KG1 (cell line): ENCODE measurements at regions not wholly inside any gene's neighbourhood (a gene's known extent, or its start where the extent isn't known, plus 50 kb on each side); places are given as distances from the start of the nearest gene placed in this dataset.

Experiments
- DNase-seq: peaks from one replicate; lab custom pipeline; 2025; lab: John Stamatoyannopoulos, UW

DNA sequence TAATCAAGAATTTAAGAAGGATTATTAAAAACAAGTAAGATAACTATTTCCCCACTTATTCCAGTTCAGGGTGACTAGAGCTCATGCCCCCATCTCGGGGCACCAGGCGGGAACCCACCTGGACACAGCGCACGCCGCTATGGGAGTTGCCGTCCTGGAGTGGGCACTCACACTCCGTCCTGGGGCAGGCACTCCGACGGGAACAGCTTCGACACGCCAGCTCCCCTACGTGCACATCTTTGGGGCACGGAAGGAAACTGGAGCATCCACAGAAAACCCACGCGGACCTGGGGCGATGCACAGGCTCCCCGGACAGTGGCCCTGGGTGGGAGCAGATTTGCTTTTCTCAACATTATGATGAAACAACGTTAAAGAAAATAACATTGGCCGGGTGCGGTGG, 52.0 kb upstream of the GATA5 start:
- no peak for DNase-seq

DNA sequence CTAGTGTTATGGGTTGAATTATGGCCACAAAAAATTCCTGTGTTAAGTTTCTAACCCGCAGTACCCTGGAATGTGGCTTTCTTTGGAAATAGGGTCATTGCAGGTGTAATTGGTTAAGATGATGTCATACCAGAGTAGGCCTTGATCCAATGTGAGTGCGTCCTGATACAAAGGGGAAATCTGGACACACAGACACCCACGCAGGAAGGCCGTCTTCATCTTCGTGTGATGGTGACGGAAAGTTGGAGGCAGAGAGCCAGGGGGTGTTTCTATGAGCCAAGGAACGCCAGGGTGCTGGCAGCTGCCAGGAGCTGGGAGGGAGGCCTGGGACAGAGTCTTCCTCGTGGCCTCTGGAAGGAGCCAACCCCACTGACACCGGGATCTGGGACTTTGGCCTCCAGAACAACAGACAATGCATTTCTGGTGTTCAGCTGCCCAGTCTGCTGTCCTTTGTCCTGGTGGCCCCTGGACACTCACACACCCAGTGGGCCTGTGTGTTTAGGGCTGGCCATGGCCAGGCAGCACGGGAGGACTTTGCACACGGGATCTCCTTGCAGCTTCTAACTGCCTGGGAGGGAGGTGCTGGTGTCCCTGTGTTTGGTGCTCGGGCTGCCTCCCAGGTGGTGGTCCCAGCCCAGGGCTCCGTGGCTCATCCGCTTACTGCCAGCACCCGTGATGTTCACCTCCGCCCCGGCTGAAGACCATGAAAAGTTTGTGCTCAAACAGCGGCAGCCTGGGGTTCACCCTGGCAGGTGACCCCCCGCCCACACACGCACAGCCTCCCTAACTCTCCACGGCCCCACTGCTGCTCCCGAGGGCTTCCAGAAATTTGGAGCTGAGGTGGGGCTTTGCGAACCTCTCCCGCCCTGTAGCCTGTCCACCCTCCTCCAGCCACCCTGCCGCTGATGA, 53.4 kb upstream of the GATA5 start:
- no peak for DNase-seq

DNA sequence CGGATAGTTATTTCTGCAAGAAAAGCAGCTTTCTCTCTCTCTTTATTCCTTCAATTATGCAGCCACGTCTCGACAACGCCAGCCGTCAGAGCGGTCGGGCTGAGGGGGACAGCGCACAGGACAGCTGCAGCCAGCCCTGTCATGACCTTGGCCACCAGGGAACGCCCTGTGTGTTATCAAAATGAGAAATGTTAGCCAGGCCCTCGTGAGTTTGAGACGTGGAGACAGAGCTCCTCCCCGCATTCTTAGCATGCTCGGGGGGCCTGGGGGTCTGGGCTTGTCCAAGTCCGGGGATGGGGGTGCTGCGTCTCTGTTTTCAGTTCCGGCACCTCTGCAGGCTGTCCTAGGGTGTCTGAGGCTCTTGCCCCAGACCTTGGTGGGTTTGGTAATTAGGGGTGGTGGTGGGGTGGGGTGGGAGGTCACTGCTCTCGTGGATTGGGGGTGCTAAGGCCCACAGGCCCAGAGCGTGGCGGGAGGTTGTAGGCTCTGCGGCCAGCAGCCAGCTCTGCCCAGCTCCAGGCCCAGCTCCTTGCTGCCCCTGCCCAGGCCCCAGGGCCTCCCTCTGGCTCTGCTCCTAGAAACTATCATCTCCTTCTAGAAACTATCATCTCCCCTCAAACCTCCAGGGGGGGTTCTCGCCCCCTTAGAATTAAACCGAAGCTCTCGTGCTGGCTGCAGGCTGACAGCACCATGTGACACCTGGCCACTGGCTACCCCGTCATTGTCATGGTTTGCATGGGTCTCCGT, 54.3 kb upstream of the GATA5 start:
- DNase-seq = no peak

DNA sequence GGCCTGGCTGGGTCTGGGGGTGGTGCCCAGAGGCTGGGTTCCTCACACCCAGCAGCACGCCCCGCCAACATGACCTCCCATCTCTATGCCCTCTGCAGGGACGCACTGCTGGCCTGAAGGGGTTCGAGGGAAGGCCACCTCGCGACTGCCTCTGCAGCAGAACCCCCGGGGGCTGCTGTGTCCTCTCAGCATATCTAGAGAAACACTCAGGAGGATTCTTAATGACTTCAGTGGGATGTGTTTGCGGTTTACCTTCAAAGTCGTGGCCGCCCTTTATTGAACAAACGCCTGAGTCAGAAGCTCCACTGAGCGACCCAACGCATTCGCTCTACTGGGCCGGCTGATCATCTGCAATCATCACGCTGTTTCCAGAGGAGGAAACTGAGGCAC, 54.8 kb upstream of the GATA5 start:
- no peak for DNase-seq

DNA sequence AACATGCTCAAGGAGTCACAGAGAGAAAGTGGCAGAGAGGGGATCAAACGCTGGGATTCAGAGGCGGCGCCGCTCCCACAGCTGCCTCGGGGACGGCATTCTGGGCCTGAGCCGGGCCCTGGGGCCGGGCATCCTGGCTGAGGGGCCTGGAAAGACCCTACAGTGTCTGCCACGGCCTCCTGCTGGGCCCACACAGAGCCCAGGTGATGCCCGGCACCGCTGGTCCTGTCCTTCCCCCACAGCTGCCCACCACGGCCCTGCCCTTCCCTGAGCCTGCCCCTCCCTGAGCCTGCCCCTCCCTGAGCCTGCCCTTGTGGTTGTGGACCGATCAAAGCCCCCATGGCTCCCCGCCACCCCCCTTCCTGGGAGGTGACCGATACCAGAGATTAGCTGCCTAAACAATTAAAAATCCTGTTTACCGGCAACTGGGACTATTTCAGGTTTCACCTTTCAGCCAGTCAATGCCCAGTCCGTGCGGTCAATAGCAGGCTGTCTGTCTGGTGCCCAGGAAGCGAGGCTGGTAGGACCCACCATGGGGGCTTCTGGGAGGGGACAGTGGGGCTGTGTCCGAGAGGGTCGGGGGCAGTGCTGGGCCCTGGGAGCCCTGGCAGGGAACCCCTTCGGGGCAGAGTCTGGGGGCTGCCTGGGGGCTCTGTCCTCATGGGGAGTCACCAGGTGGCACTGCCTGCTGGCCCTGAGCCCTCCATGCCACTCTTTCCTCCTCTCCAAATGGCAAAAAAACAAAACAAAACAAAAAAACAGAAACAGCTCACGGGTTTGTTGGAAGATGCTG, 55.4 kb upstream of the GATA5 start:
- no peak for DNase-seq

DNA sequence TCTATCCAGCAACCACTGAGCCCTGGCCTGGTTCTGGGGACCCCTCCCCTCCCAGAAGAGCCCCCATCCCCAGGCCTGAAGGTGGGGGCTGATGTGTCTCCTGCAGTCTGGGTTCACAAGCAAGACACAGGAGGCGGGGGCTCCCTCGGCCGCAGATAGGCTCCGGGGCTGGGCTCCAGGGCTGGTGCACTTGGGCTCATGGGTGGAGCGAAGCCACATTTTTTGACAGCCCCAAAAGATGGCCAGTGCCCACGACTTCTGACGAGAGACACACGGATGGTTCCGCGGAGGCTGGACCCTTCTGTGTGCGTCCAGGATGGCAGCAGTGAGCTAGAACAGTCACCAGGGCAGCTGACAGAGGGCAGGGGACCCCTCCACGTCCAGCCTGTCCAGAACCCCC, 57.1 kb upstream of the GATA5 start:
- DNase-seq = no peak

DNA sequence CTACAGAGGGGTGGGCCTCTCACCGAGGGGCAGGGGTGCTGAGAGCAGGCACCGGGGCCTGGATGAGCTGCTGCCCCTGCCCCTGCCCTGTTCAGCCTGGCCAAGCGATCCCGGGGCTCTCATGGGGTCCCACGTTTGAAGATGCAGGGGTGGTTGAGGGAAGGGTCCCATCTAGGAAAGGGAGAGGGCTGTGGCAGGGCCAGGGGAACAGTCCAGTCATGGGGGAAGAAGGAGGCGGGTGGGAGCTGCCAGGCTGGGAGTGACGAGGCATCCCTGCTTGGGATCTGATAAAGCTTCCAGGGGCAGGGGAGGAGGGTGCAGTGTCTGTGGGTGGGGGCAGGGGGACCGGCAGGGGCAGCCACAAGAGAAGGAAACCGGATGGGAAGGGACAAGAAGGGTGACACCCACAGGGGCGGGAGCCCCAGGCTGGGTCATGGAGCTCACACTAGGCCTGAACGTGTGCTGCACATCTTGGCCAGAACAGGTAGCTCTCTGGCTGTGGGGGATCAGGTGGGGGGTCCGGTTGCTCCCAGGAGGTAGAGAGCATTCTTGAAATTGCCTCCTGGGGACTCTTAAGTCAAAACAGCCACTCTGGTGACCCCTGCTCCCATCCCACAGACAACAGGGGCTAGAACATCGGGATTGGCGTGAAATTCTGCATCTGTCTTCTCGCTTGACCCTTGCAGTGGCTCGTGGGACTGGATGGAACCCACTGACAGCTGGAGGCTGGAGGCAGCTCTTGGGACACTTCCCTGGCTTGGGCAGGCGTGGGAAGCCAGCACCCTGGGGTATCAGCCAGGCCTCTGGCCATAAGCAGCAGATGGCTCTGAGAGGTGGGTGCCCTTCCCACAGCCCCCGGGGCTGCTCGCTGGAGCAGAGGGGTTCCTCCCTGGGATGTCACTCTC, 58.0 kb upstream of the GATA5 start:
- DNase-seq = no peak

DNA sequence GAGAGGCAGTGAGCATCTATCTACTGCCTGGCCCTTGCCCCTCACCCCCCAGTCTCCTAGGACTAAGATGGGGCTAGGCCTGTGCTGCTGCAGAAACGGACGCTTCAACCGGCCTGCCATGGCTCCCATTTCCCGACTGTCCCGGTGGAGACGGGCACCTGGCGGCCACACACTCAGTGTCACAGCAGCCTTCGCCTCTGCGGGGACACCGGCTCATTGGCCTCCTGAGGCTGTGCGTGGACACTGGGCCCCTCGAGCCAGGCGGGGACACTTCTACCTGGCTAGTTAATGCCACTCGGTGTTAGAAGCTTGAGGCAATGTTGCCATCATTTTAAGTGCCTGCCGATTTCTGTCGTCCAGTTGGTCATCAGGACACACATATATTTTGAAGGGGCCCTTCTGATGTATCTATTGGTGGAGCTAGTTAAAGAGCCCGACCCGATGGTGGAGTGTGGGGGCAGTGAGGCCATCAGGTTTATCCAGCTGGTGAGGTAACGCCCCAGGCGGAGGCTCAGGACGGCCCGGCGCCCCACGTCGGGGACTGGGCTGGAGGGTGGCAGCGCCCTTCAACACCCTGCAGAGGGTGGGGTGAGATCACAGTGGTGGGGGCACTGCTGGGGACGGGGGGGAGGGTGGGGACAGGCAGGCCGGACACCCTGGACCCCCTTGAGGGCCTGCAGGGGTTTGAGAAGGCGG, 58.9 kb upstream of the GATA5 start:
- DNase-seq = no peak

DNA sequence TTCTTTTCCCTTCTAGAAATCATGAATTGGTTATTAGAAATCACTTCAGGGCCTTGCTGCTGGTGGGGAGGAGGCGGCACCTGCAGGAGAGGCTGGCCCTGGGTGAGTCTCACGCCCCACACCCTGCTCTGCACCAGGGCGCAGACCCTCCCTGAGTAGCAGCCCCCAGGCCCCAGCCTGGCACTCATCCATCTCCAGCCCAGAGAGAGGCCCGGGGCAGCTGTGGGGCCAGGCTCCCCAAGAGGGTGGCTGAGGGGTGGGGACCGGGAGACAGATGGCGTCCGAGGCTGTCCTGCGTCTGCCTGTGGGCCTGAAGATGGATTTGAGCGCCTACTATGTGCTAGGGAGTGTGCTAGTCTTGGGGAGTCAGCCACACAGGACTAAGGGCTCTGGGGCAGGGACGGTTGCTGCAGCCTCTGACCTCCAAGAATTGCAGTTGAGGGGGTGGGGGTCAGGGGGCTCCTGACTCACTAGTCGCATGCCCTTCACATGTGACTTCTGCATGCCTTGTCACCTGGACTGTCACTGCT, 59.6 kb upstream of the GATA5 start:
- no peak for DNase-seq

DNA sequence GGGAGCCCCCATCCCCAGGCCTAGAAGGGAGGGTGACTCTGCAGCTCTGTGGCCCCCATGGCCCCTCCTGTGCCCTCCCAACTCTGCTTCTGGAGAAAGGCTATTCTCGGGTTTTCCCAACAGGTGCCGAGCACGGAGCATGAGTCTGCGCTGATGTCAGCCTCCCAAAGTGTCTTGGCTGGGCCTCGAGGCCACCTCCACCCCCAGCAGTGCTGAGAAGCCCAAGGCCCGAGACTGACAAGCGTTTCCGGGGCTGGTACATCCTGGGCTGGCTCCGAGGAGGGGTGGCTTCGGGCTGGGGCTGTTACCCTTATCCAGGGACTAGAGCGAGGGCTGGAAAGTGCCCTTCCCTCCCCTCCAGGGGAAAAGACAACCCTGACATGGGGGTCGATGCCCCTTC, 60.2 kb upstream of the GATA5 start:
- DNase-seq = no peak

DNA sequence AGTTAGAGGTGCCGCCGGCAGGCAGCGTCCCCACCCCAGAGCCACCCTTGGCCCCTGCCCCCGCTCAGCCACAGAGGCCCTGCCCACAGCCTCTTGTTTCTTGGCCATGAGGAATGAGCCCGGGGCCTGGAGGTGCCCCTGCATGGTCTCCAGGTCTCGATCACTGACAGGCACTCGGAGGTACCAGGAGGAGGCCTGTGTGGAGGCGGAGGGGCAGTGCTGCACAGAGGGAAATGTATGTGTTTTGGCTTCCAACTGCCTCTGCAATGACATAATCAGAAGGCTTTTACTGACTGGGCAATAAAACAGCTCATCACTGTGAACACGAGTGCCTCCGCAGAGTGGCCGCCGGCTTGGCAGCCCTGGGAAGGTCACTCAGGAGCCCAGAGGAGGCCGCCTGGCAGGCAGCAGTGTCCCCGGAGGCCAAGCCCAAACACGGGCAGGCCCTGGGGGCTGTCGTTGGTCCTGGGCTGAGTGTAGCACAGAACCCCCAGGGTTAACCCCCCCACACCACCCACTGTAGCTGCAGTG, 61.1 kb upstream of the GATA5 start:
- DNase-seq = no peak

DNA sequence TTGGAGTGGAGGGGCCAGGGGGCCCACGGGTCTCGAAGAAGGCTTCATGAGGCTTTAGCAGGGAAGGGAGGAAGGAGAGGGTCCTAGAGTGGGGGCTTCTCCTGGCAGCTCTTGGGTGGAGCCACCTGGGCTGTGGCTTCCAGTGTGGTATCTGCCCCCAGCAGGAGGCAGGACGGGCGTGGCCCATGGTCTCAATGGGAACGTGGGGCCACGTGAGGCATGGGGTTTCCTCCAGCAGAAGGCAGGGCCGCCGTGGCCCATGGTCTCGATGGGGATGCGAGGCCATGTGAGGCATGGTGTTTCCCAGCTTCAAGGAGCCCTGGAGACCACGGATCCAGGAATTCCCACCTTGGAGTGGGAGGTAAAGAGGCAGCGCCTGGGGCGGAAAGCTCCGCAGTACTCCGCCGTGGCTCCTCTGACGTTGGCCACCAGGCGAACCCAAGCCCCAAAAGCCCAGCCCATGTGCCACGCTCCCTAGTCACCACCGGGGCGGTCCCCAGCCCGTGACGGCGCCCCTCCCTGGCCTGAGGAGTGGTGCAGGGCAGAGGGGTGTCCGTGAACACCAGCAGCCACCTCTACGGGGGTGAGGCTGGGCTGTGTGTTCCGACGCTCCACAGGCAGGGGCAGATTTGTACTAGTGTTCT, 62.0 kb upstream of the GATA5 start:
- DNase-seq = no peak

DNA sequence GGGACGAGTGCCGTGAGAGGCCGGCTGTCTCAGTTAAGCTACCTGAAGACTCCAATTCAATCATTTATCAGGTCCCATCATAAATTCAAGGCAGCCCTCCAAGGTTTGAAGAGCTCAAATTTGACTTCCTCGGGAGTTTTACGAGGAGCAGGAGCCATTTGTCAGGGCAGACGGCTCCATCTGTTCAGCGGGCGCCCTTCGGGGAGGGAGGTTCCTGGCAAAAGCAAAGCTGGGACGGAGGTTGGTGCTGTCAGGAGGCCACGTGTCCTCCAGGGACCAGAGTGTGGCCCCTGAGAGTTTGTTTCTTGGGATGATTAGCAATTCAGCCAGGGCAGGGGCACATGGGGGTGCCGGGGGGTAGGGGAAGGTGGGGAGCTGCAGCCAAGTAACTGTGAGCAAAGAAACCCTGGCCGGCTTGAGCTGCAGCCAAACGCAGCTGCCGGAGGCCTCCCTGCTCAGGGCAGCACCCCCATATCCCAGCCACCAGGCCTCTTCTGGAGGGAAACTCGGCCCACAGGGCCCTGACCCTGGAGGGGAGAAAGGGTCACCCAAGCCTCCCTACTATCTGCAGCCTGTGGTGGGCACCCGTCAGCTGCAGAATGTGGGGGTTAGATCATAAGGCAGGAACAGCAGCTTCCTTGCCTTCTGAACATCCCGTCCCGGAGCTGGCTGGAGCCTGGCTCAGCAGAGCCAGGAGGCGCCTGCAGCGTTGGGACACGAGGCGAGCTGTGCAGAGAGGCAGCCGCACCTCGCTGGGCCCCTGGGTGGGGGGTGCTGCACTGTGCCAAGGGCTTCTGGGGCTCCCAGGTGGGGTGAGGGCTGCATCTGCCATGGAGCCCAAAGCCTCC, 63.6 kb upstream of the GATA5 start:
- DNase-seq = no peak

DNA sequence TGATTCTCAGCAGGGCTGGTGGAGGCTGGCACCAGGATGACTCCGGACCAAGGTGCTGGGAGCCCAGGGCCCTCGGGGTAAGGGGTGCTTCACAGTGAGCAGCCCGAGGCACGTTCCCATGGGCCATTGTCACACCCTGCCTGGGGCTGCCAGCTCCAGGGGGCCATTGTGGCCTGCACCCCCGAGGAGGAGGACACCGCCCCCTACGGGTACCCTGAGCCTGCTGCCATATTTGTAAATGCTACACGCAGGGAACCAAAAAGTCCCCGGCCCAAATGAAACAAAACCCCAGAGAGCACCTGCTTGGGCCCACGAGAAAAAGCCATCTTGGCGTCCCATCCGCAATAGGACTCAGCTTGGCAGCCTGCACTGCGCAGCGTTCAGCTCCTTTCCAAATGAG, 64.7 kb upstream of the GATA5 start:
- DNase-seq = no peak

DNA sequence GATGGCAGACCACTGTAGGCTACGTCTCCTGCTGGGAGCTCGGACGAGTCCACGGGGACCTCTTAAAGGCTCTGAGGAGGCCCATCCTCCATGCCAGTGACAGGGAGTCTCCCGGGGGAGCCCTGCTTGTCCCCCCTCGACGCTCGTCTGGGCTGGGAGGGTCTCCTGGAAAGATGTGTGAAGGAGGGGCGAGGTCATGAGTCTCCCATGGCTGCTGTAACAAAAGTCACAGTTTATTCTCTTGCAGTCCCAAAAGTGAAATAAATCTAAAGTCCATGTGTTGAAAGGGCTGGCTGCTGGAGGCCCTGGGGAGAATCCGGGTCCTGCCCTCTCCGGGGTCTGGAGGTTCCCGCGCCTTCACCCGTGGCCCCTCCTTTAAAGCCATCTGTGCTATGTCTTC, 67.1 kb upstream of the GATA5 start:
- no peak for DNase-seq

DNA sequence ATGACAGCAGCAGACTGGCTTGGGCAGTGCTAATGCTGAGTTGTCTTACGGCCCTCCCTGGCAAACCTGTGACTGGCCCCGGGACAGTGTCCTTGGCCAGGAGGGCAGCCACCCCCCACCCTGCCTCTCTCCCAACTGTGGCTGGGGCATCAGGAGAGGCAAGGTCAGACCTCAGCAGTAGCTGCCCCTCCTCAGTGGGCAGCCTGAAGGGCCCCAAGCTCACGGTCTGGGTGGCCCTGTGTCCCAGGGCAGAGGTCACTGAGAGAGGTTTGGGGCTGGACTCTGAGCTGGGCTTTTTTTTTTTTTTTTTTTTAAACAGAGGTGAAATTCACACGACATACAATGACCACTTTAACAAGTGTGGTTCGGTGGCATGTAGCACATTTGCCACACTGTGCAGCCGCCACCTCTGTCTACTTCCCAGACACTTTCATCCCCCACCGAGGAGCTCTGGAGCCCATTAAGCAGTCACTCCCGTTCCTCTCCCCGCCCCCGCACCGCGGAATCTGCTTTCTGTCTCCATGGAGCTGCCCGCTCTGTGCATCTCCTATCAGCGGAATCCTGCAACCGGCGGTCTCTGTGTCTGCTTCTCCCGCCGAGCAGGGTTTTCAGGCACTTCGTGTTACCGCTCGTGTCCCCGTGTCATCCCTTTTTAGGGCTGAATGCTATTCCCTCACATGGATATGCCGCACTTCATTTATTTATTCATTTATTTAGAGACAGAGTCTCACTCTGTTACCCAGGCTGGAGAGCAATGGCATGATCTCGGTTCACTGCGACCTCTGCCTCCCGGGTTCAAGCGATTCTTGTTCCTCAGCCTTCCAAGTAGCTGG, 67.9 kb upstream of the GATA5 start:
- DNase-seq = no peak

DNA sequence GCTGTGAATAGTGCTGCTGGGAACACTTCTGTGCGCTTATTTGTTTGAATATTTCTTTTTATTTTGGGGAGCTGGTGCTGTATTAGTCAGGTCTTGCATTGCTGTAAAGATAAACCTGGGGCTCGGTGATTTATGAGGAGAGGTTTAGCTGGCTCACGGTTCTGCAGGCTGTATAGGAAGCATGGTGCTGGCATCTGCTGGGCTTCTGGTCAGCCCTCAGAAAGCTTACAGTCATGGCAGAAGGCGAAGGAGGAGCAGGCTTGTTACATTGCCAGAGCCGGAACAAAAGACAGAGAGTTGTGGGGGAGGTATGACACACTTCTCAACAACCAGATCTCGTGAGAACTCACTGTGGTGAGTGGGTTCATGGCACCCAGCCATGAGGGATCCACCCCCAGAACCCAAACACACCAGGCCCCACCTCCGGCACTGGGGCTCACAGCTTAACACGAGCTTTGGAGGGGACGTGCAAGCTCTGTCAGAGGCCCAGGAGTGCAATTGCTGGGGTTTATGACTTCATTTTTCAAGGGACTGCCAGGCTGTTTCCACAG, 68.8 kb upstream of the GATA5 start:
- no peak for DNase-seq

DNA sequence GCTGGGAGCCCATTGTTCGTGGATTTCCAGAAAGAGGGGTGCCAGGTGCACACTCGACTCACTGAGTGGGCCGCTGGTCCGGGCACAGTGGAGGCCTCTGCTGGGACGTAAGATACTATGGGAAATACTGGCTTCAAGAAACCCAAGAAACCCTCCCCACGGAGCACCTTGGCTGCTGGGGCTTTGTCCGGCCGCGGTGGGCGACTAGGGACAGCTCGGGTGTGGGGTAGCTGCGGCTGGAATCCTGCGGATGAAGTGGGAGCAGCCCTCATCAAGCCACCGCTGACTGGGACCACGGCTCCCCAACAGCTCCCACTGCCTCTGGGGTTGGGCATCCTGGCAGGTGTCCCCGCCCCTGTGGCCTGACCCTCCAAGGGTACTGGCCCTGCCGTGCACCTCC, 69.5 kb upstream of the GATA5 start:
- no peak for DNase-seq
